22Rv1 (cell line): ENCODE measurements at regions not wholly inside any gene's neighbourhood (a gene's known extent, or its start where the extent isn't known, plus 50 kb on each side); places are given as distances from the start of the nearest gene placed in this dataset.

Source experiments
- H3K27ac ChIP-seq: fragments of 450-650 bp; 2 replicates; pipeline ENCODE4 v1.5.1; 2017
- ZFX ChIP-seq: fragments of 450-650 bp; IDR thresholded peaks from 2 replicates; pipeline ENCODE4 v1.6.1; 2017; ENCODE audit warnings: antibody characterized with exemption, borderline replicate concordance
- TF ChIP-seq, protein P1 (sequence below): fragments of 450-650 bp; IDR thresholded peaks from 2 replicates; pipeline ENCODE4 v1.5.1; 2017; ENCODE audit warnings: mild to moderate bottlenecking

DNA sequence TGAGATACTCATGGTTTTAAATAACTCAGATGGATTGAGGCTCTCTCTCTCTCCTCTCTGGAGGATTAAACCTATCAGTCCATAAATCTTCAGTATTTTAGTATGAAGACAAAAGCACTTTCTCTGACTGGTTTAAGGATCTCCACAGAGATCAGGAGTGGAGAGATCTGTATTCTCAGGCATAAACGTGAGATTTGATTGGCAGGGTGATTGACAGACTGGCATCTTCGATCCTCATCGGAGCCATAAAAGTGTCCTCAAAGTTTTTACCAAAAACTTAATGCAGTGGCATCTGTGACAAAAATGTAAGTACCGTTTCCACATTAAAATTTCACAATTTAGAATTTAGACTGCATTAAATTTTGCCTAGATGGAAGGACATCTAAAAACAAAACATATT lies 870.1 kb downstream of the KCNJ2 start:
- no peak overlapping the region for H3K27ac ChIP-seq
- TF ChIP-seq, protein P1, sequence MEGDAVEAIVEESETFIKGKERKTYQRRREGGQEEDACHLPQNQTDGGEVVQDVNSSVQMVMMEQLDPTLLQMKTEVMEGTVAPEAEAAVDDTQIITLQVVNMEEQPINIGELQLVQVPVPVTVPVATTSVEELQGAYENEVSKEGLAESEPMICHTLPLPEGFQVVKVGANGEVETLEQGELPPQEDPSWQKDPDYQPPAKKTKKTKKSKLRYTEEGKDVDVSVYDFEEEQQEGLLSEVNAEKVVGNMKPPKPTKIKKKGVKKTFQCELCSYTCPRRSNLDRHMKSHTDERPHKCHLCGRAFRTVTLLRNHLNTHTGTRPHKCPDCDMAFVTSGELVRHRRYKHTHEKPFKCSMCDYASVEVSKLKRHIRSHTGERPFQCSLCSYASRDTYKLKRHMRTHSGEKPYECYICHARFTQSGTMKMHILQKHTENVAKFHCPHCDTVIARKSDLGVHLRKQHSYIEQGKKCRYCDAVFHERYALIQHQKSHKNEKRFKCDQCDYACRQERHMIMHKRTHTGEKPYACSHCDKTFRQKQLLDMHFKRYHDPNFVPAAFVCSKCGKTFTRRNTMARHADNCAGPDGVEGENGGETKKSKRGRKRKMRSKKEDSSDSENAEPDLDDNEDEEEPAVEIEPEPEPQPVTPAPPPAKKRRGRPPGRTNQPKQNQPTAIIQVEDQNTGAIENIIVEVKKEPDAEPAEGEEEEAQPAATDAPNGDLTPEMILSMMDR: no peak
- TF ChIP-seq ZFX: no peak

DNA sequence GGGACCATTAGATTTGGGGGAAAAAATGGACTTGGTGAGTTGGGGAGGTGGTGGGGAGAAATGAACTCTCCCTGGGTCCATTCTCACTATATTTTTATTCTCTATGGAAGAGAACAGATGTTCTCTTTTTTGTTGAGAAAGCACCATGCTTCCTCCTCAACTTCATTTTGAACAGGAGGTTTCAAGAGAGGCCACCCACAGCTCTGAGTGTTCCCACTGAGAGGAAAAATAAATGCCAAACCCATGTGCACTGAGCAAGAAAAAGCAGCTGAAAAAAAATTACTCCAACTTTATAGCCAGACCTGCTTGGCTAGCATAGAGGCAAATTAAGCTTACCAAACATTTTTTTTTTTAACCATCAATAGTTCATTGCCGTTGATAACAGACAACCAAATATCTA lies 883.6 kb downstream of the KCNJ2 start:
- no peak overlapping the region for H3K27ac ChIP-seq
- TF ChIP-seq, protein P1: no peak
- TF ChIP-seq ZFX: no peak

DNA sequence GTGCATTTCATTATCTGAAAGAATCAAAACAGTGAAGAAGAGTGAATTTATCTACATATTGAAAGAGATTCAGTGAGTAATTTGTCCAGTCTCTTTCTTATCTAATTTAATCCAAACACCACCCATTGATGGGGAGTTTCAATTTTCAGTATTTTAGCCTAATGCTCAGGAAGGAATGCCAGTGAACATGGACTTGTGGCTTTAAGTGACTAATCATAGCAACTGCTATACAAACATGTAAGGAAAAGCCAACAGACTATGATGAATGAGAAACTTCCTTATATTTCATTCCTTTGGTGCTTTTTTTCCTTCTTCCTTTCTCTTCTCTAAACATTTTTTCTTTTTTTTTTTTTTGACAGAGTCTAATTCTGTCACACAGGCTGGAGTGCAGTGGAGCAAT lies 885.8 kb downstream of the KCNJ2 start:
- no peak overlapping the region for H3K27ac ChIP-seq
- no peak for TF ChIP-seq ZFX
- TF ChIP-seq, protein P1: no peak

DNA sequence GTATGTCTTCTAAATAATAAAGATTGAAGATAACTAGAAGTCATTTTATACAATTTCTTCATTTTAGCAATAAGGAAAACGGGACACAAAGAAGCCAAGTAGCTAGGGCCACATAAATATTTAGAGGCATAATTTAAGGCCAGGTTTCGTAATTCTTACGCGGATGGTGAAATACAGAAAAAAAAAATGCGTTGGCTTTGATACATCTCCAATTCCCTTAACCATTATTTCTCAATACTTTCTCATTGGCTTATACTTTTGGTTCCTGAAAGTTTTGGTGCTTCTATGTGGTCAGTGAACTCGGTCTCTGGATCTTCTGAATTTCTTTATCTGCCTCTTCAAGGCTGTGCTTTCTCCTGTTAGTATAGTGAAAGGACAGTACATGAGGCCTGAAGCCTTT lies 888.1 kb downstream of the KCNJ2 start:
- no peak for TF ChIP-seq ZFX
- TF ChIP-seq, protein P1: no peak
- no peak overlapping the region for H3K27ac ChIP-seq

DNA sequence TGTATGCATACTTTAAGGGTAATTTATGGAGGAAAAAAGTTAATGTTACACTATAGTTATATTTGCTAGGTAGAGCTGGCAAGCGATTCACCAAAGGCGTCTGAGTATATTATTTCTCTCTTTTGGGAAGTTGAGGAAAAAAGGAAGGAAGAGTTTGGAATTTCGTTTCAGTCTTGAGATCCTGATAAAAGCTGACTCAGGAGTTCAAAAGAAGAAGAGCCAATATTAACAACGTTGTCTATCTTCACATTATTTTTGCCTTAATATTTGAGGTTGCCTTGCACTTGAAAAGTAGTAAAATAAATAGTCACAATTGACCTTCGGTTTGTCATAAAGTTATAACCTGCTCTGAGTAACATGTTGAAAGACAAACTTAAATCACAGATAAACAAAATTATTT lies 888.6 kb downstream of the KCNJ2 start:
- TF ChIP-seq, protein P1: no peak
- no peak for TF ChIP-seq ZFX

DNA sequence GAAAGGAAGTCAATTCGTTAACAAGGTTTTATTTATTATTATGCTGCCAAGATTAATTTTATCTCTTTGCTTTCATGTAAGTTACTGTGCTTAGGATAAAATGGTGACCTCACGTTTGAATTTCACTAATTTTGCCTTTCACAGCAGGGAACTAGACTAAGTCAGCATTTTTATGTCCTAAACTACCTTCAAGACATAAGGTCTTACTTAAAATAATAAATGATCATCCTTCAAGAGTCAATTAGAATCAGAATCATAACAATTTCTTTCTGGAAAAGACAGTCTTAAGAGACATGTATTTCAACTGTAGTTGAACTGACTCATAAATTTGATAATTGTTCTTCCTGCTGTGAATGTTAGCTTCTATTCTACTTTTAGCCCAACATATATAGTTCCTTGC lies 893.8 kb downstream of the KCNJ2 start:
- H3K27ac ChIP-seq: no peak overlapping the region
- no peak for TF ChIP-seq ZFX
- TF ChIP-seq, protein P1: no peak

More for the DNA sequence above, 888.6 kb downstream of the KCNJ2 start:
- no peak overlapping the region for H3K27ac ChIP-seq

DNA sequence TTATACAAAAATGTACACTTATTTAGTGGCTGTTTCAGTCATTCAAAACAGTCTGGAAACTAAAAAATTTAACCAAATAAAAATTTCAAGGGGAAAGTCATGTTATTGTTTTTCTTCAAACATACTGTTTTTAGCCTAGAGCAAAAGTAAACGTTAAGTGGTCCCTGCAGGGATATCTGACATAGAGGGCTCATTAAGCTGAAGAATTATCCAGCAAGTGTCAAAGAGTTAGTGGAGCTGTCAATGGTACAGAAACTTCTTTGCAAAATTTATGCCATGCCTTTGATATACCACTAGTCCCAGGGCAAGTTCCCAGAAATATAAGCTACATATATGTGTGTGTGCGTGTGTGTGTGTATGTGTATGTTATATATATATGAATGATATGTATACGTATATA lies 894.2 kb downstream of the KCNJ2 start:
- no peak overlapping the region for H3K27ac ChIP-seq
- TF ChIP-seq ZFX: no peak
- TF ChIP-seq, protein P1: no peak
